GM12865 (cell line): ENCODE measurements at regions not wholly inside any gene's neighbourhood (a gene's known extent, or its start where the extent isn't known, plus 50 kb on each side); places are given as distances from the start of the nearest gene placed in this dataset.

ENCODE experiments used
- DNase-seq: peaks from one replicate; pipeline ENCODE4 v3.0.0; 2010; ENCODE audit warnings: low read depth
- H3K4me3 ChIP-seq: 2 replicates; pipeline ENCODE4 v1.5.1; 2011; ENCODE audit warnings: mild to moderate bottlenecking, low read depth, low read length, control low read depth
- TF ChIP-seq, protein P1 (sequence below): IDR thresholded peaks from 2 replicates; pipeline ENCODE4 v1.5.1; 2011; ENCODE audit warnings: low read length, control low read depth, low read depth, inconsistent platforms; ENCODE audit not compliant: insufficient read depth; ENCODE audit errors: missing control alignments

DNA sequence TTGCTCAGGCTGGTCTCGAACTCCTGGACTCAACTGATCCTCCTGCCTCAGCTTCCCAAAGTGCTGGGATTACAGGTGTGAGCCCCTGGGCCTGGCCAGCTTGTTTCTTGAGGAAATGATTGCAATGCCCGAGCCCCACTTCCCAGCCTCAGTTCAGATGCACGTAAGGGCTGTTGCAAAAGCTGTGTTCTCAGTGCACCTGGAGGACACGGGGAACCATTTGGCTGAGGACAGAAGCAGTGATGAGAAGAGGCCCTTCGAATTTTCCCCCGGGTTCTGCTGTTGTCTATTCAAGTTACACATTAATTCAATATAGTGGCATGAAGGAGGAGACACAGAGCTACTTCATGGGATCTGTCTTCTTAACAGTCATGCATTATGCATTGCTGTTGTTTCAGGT, 78.8 kb upstream of the WDR26 start:
- DNase-seq, result no peak
- H3K4me3 ChIP-seq, result no peak overlapping the region
- TF ChIP-seq, protein P1, sequence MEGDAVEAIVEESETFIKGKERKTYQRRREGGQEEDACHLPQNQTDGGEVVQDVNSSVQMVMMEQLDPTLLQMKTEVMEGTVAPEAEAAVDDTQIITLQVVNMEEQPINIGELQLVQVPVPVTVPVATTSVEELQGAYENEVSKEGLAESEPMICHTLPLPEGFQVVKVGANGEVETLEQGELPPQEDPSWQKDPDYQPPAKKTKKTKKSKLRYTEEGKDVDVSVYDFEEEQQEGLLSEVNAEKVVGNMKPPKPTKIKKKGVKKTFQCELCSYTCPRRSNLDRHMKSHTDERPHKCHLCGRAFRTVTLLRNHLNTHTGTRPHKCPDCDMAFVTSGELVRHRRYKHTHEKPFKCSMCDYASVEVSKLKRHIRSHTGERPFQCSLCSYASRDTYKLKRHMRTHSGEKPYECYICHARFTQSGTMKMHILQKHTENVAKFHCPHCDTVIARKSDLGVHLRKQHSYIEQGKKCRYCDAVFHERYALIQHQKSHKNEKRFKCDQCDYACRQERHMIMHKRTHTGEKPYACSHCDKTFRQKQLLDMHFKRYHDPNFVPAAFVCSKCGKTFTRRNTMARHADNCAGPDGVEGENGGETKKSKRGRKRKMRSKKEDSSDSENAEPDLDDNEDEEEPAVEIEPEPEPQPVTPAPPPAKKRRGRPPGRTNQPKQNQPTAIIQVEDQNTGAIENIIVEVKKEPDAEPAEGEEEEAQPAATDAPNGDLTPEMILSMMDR, result no peak

DNA sequence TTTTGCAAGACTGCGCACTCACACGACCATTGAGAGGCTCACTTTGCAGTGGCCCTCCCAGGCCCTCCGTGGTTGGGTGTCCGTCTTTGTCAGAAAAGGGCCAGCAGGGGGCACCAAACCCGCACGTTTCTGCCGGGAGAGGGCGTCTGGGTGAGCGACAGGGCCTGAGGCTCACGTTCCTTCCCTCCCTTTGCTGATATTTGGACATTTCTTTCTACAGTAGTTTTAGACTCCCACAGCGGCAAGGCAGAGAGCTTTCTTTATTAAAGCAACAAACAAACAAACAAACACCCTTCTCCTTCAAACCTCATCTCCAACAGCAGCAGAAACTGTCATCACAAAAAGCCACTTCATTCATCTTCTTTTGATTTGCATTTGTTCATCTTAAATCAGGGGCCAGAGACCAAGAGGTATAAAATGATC, 79.2 kb upstream of the WDR26 start:
- TF ChIP-seq, protein P1, result peak; percentile 93
- H3K4me3 ChIP-seq, result no peak overlapping the region
- DNase-seq, result peak; percentile 84

- TF ChIP-seq, protein P1, result no peak
- DNase-seq, result no peak
- H3K4me3 ChIP-seq, result no peak overlapping the region
These were observed 82.6 kb upstream of the WDR26 start for GRCh38 chr1:224517171-224517570.

GRCh38 chr1:224518528-224518927, 83.9 kb upstream of the WDR26 start:
- TF ChIP-seq, protein P1, result no peak
- DNase-seq, result no peak
- no peak overlapping the region for H3K4me3 ChIP-seq

DNA sequence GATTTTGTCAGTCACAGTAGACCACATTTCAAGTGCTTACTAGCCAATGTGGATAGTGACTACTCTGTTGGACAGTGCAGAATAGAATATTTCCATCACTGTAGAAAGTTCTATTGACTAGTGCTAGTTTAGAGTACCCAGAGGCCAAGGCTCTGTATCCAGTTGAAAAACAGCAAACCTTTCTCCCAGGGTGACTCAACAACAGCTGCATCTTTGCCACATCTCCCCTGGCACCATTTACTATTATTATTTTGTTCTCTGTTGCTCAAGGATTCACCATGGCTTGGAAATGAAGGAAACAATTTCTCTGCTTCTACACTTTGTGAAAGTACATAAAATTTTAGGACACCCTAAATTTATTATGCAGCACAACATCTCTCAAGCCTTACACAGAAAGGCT, 85.3 kb upstream of the WDR26 start:
- no peak for DNase-seq
- no peak overlapping the region for H3K4me3 ChIP-seq
- TF ChIP-seq, protein P1, result no peak

DNA sequence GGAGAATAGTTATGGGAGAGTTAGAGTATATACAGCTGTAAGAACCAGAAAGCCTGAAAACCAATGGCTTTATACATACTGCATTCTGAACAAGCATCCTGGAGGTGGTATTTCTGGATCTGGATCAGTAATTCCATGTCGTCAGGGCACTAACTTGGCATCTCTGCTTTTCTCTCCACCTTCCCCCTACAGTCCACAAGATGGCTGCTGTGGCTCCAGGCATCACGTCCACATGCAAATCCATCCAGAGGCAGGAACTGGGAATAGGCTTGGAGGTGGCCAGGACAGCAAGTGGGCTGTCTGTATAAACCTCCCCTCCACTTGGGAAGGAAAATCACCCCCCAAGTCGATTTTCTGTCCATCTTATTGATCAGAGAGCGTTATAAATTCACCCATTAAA, 86.2 kb upstream of the WDR26 start:
- TF ChIP-seq, protein P1, result no peak
- DNase-seq, result no peak
- no peak overlapping the region for H3K4me3 ChIP-seq

DNA sequence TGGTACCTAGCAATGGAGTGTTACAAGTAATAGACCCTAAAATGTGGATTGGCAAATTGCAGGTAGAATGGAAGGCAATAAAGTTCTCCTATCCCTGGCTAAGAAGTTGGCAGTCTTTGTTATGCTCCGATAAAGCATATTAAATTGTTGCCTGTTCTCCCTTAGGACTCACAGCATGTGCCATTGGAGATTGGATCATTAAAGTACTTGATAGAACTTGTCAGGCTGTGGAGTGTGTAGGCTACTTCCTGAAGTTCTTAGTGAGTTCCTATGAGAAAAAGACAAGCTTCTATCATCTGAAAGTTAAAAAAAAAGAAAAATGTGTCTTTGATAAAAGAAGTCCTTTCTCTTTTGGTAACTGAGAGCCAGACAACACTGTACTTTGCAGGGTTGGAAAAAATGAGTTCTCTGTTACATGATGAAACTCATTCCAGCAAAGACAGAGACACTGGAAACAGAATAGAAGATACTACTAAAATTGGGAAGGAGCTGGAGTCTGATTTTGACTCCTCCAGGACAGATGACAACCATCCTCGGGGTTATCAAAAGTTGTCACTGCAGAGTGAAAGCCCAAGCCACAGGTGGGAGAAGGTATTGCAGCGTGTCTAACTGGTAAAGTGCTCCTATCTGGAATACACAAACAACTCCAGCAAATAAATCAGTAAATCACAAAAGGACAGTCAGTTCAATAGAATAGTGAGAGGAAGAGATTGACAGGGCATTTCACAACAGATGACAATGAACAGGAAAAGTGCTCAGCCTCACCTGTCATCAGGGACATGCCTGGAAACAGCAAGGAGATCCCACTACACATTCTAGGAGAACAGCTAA, 87.5 kb upstream of the WDR26 start:
- no peak overlapping the region for H3K4me3 ChIP-seq
- no peak for DNase-seq
- TF ChIP-seq, protein P1, result peak; percentile 11
